Neural crest cell (in vitro differentiated cells): ENCODE measurements at regions not wholly inside any gene's neighbourhood (a gene's known extent, or its start where the extent isn't known, plus 50 kb on each side); places are given as distances from the start of the nearest gene placed in this dataset.

Source experiments
- DNase-seq: peaks from one replicate; pipeline ENCODE4 v3.0.0; 2021; ENCODE audit warnings: low read depth, mixed read lengths, low spot score
- H3K27ac Mint-ChIP-seq: one replicate; pipeline ENCODE4 v1.8.0; 2021; ENCODE audit warnings: mild to moderate bottlenecking, mixed read lengths; ENCODE audit not compliant: unreplicated experiment
- H3K27me3 Mint-ChIP-seq: 2 replicates; pipeline ENCODE4 v1.8.0; 2021; ENCODE audit warnings: low read depth, mild to moderate bottlenecking, mixed read lengths
- H3K36me3 Mint-ChIP-seq: 2 replicates; pipeline ENCODE4 v1.8.0; 2021; ENCODE audit warnings: low read depth, mild to moderate bottlenecking, mixed read lengths
- H3K4me1 Mint-ChIP-seq: 2 replicates; pipeline ENCODE4 v1.8.0; 2021; ENCODE audit warnings: mixed read lengths
- H3K4me3 Mint-ChIP-seq: one replicate; pipeline ENCODE4 v1.8.0; 2021; ENCODE audit warnings: mild to moderate bottlenecking, mixed read lengths
- H3K9me3 Mint-ChIP-seq: 2 replicates; pipeline ENCODE4 v1.8.0; 2021; ENCODE audit warnings: mixed read lengths
- CTCF ChIP-seq: fragments of 200-600 bp; sonication (generic); conservative IDR thresholded peaks from 2 replicates; pipeline ENCODE4 v1.5.0; 2021; ENCODE audit warnings: antibody characterized with exemption, mild to moderate bottlenecking

- no peaks in the 10 kb centered on the region for H3K4me1 Mint-ChIP-seq
- H3K36me3 Mint-ChIP-seq, result no peaks in the 10 kb centered on the region
- H3K9me3 Mint-ChIP-seq, result peaks cover 4% of the 10 kb centered on the region
- DNase-seq, result no peak
- TF ChIP-seq CTCF, result no peak
- no peak overlapping the region for H3K4me3 Mint-ChIP-seq
- no peak overlapping the region for H3K27ac Mint-ChIP-seq
- H3K27me3 Mint-ChIP-seq, result no peaks in the 10 kb centered on the region
Measured at GRCh38 chr4:155616117-155616516, 50.5 kb upstream of the GUCY1A1 start.

GRCh38 chr4:155615081-155615887 lies 51.4 kb upstream of the GUCY1A1 start:
- Mint-ChIP-seq H3K27ac (peak overlapping the region; percentile 7), H3K36me3 (no peaks in the 10 kb centered on the region), H3K4me1 (no peaks in the 10 kb centered on the region), H3K9me3 (peaks cover 4% of the 10 kb centered on the region), H3K27me3 (no peaks in the 10 kb centered on the region), H3K4me3 (no peak overlapping the region)
- TF ChIP-seq CTCF, result no peak
- no peak for DNase-seq

DNA sequence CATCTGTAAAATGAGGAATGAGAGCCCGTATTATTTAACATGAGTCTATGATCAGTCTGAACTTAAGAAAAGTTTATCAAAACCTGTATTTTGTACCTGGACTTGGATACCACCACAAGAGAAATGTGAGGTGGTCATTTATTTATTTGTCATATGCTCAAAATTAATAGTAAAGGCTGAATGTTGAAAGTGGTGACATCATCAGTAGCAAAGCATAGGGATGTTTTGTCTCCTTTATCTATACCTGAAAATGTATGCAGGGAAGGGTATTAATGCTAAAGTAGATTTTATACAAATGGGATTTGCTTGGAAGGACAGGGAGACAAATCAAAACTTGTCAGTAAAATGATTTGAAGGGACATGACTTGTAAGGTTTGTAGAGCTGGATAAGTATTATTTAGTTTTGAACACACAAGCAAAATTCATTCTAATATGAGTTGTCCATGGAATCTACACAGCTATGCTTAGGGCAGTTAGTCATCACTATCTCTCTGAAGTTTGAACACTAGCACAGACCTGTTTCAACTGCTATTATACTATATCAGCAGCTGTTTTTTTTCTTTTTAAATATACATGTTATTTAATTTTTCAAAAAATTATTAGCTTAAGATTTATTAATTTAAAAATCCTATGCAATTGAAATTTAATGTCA lies 52.4 kb upstream of the GUCY1A1 start:
- H3K27me3 Mint-ChIP-seq, result no peaks in the 10 kb centered on the region

GRCh38 chr4:155612074-155612473 lies 54.6 kb upstream of the GUCY1A1 start:
- no peak for DNase-seq
- Mint-ChIP-seq H3K36me3 (no peaks in the 10 kb centered on the region), H3K4me3 (no peak overlapping the region), H3K27ac (no peak overlapping the region), H3K4me1 (no peaks in the 10 kb centered on the region), H3K27me3 (no peaks in the 10 kb centered on the region), H3K9me3 (peaks cover 4% of the 10 kb centered on the region)
- no peak for TF ChIP-seq CTCF

More for the DNA sequence above, 52.4 kb upstream of the GUCY1A1 start:
- DNase-seq, result no peak
- Mint-ChIP-seq H3K4me3 (no peak overlapping the region), H3K4me1 (no peaks in the 10 kb centered on the region), H3K36me3 (no peaks in the 10 kb centered on the region), H3K9me3 (peaks cover 4% of the 10 kb centered on the region), H3K27ac (no peak overlapping the region)
- TF ChIP-seq CTCF, result no peak

DNA sequence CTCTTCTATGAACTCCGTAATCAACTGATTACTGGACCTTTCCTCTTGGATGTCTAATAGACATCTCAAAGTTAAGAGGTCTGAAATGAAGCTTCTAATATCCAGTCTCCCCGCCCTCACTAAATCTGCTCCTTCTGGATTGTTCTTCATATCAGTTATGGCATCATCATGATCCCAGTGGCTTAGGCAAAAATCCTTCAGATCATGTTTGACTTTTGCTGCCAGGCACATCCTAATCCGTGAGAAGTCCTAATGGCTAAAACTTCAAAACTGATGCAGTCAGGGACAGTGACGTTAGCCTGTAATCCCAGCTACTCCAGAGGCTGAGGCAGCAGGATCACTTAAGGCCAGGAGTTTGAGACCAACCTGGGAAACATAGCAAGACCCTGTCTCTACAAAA lies 55.1 kb upstream of the GUCY1A1 start:
- no peaks in the 10 kb centered on the region for H3K4me1 Mint-ChIP-seq
- H3K36me3 Mint-ChIP-seq, result no peaks in the 10 kb centered on the region
- DNase-seq, result no peak
- no peak overlapping the region for H3K27ac Mint-ChIP-seq
- H3K27me3 Mint-ChIP-seq, result no peaks in the 10 kb centered on the region
- no peak for TF ChIP-seq CTCF
- H3K9me3 Mint-ChIP-seq, result peaks cover 4% of the 10 kb centered on the region
- no peak overlapping the region for H3K4me3 Mint-ChIP-seq
